SK-N-SH treated with all-trans-retinoic acid at 6 μM for 48 hours (cell line): ENCODE measurements at regions not wholly inside any gene's neighbourhood (a gene's known extent, or its start where the extent isn't known, plus 50 kb on each side); places are given as distances from the start of the nearest gene placed in this dataset.

Experiments
- ATAC-seq: fragments of 200-7000 bp; cut with Tn5 transposase; 3 replicates; pipeline ENCODE4 v1.9.1; 2020; ENCODE audit warnings: mild to moderate bottlenecking, moderate library complexity
- BACH2 ChIP-seq: fragments of 250-450 bp; sonication (Bioruptor Pico); IDR thresholded peaks from 2 replicates; pipeline ENCODE4 v1.9.0; 2021; ENCODE audit warnings: mild to moderate bottlenecking, borderline replicate concordance
- CSDC2 ChIP-seq: fragments of 250-450 bp; sonication (Bioruptor Pico); IDR thresholded peaks from 2 replicates; pipeline ENCODE4 v1.5.0; 2020; ENCODE audit warnings: mild to moderate bottlenecking, moderate library complexity
- ESRRG ChIP-seq: fragments of 250-450 bp; sonication (Bioruptor Pico); IDR thresholded peaks from 2 replicates; pipeline ENCODE4 v1.6.1; 2021; ENCODE audit warnings: mild to moderate bottlenecking
- GLIS3 ChIP-seq: fragments of 250-450 bp; sonication (Bioruptor Pico); IDR thresholded peaks from 2 replicates; pipeline ENCODE4 v1.5.0; 2020; ENCODE audit warnings: mild to moderate bottlenecking, moderate library complexity
- ISL1 ChIP-seq: fragments of 250-450 bp; sonication (Bioruptor Pico); IDR thresholded peaks from 2 replicates; pipeline ENCODE4 v2.1.2; 2022; ENCODE audit warnings: mild to moderate bottlenecking, moderate library complexity
- OSR1 ChIP-seq: fragments of 250-450 bp; sonication (Bioruptor Pico); IDR thresholded peaks from 2 replicates; pipeline ENCODE4 v1.8.0; 2022; ENCODE audit warnings: moderate library complexity, mild to moderate bottlenecking, inconsistent platforms
- PPARA ChIP-seq: fragments of 250-450 bp; sonication (Bioruptor Pico); IDR thresholded peaks from 2 replicates; pipeline ENCODE4 v1.5.0; 2020; ENCODE audit warnings: mild to moderate bottlenecking, borderline replicate concordance
- RARB ChIP-seq: fragments of 250-450 bp; sonication (Bioruptor Pico); IDR thresholded peaks from 2 replicates; pipeline ENCODE4 v1.8.0; 2021; ENCODE audit warnings: mild to moderate bottlenecking, moderate library complexity
- SNAI2 ChIP-seq: fragments of 250-450 bp; sonication (Bioruptor Pico); IDR thresholded peaks from 2 replicates; pipeline ENCODE4 v1.5.0; 2020; ENCODE audit warnings: mild to moderate bottlenecking, moderate library complexity
- TCF4 ChIP-seq: fragments of 250-450 bp; sonication (Bioruptor Pico); IDR thresholded peaks from 2 replicates; pipeline ENCODE4 v1.8.0; 2021; ENCODE audit warnings: mild to moderate bottlenecking, moderate library complexity, borderline replicate concordance
- TOX ChIP-seq: fragments of 250-450 bp; sonication (Bioruptor Pico); IDR thresholded peaks from 2 replicates; pipeline ENCODE4 v1.8.0; 2021; ENCODE audit warnings: mild to moderate bottlenecking, moderate library complexity, borderline replicate concordance
- ZC3H10 ChIP-seq: fragments of 250-450 bp; sonication (Bioruptor Pico); IDR thresholded peaks from 2 replicates; pipeline ENCODE4 v1.5.1; 2021; ENCODE audit warnings: mild to moderate bottlenecking, moderate library complexity
- ZFP3 ChIP-seq: fragments of 250-450 bp; sonication (Bioruptor Pico); IDR thresholded peaks from 2 replicates; pipeline ENCODE4 v1.5.0; 2020; ENCODE audit warnings: mild to moderate bottlenecking, moderate library complexity
- ZFP30 ChIP-seq: fragments of 450-650 bp; formaldehyde crosslinking; IDR thresholded peaks from 2 replicates; pipeline ENCODE4 v1.5.0; 2022; ENCODE audit warnings: mild to moderate bottlenecking, moderate library complexity
- ZNF565 ChIP-seq: fragments of 450-650 bp; formaldehyde crosslinking; conservative IDR thresholded peaks from 2 replicates; pipeline ENCODE4 v1.5.0; 2020; ENCODE audit warnings: low read depth, mild to moderate bottlenecking, moderate library complexity
- ZNF70 ChIP-seq: fragments of 450-650 bp; formaldehyde crosslinking; IDR thresholded peaks from 2 replicates; pipeline ENCODE4 v1.5.0; 2020; ENCODE audit warnings: mild to moderate bottlenecking, moderate library complexity
- ZNF8 ChIP-seq: fragments of 450-650 bp; formaldehyde crosslinking; IDR thresholded peaks from 2 replicates; pipeline ENCODE4 v1.5.0; 2020; ENCODE audit warnings: mild to moderate bottlenecking, moderate library complexity
- TF ChIP-seq, protein P1 (sequence below): fragments of 250-450 bp; sonication (Bioruptor Pico); IDR thresholded peaks from 2 replicates; pipeline ENCODE4 v1.5.1; 2021; ENCODE audit warnings: mild to moderate bottlenecking, moderate library complexity
- TF ChIP-seq, protein P2 (sequence below): fragments of 250-450 bp; sonication (Bioruptor Pico); IDR thresholded peaks from 2 replicates; pipeline ENCODE4 v1.5.0; 2020; ENCODE audit warnings: mild to moderate bottlenecking, moderate library complexity
- TF ChIP-seq, protein P3 (sequence below): fragments of 250-450 bp; sonication (Bioruptor Pico); IDR thresholded peaks from 2 replicates; pipeline ENCODE4 v1.8.0; 2021; ENCODE audit warnings: low read depth, mild to moderate bottlenecking, moderate library complexity, borderline replicate concordance
- TF ChIP-seq, protein P4 (sequence below): fragments of 250-450 bp; sonication (Bioruptor Pico); IDR thresholded peaks from 2 replicates; pipeline ENCODE4 v1.8.0; 2020; ENCODE audit warnings: mild to moderate bottlenecking, moderate library complexity, borderline replicate concordance
- TF ChIP-seq, protein P5 (sequence below): fragments of 250-450 bp; sonication (Bioruptor Pico); IDR thresholded peaks from 2 replicates; pipeline ENCODE4 v1.5.1; 2020; ENCODE audit warnings: low read depth, mild to moderate bottlenecking, moderate library complexity

DNA sequence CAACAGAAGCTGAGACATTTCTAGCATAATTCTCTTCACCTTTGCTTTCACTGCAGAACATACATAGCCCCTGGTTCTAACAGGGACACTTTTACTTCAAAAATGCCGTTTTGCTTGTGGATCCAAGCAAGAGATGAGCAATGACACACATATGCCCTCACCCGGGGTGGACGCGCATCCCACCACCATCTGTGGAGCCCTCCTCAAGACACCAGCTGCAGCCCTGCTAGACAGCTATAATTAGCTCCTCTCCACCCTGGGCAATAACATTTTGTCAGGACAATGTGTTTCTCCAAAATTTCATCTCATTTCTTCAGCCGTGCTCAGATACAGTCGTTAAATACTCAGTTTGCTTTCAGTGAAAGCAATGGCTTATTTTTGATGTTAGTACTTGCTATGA is 368.7 kb upstream of the RAB6C start:
- TF ChIP-seq ZNF565 (no peak), ESRRG (CRISPR knock-in tag) (no peak), ZC3H10 (CRISPR knock-in tag) (no peak), ZNF8 (CRISPR knock-in tag) (no peak)
- ATAC-seq, result no peak

DNA sequence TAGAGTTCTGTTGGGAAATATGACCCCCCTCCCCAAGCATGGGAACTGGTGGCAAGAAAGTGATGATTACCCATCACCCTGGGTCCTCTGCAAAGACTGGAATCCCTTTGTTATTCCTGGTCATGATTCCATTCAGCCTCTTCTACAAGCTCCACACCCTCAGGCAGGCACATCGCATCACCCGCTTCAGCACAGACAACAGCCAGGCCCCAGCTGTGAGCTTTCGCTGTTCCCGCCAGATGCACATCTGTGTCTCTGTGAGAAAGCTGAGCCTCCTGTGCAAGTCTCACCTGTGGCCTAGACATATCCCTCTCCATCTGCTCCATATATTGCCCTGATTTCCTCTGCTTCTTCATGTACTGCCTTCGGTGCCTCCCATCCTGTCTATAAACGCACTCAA is 368.0 kb upstream of the RAB6C start:
- TF ChIP-seq, protein P1, sequence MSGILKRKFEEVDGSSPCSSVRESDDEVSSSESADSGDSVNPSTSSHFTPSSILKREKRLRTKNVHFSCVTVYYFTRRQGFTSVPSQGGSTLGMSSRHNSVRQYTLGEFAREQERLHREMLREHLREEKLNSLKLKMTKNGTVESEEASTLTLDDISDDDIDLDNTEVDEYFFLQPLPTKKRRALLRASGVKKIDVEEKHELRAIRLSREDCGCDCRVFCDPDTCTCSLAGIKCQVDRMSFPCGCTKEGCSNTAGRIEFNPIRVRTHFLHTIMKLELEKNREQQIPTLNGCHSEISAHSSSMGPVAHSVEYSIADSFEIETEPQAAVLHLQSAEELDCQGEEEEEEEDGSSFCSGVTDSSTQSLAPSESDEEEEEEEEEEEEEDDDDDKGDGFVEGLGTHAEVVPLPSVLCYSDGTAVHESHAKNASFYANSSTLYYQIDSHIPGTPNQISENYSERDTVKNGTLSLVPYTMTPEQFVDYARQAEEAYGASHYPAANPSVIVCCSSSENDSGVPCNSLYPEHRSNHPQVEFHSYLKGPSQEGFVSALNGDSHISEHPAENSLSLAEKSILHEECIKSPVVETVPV (CRISPR knock-in tag), result no peak
- TF ChIP-seq GLIS3 (CRISPR knock-in tag) (no peak), PPARA (CRISPR knock-in tag) (no peak), BACH2 (no peak), TOX (CRISPR knock-in tag) (no peak), RARB (no peak), ZFP3 (CRISPR knock-in tag) (no peak), OSR1 (CRISPR knock-in tag) (no peak), ISL1 (no peak), TCF4 (CRISPR knock-in tag) (no peak), ZC3H10 (CRISPR knock-in tag) (no peak), SNAI2 (no peak), ZNF70 (CRISPR knock-in tag) (no peak)
- TF ChIP-seq, protein P2, sequence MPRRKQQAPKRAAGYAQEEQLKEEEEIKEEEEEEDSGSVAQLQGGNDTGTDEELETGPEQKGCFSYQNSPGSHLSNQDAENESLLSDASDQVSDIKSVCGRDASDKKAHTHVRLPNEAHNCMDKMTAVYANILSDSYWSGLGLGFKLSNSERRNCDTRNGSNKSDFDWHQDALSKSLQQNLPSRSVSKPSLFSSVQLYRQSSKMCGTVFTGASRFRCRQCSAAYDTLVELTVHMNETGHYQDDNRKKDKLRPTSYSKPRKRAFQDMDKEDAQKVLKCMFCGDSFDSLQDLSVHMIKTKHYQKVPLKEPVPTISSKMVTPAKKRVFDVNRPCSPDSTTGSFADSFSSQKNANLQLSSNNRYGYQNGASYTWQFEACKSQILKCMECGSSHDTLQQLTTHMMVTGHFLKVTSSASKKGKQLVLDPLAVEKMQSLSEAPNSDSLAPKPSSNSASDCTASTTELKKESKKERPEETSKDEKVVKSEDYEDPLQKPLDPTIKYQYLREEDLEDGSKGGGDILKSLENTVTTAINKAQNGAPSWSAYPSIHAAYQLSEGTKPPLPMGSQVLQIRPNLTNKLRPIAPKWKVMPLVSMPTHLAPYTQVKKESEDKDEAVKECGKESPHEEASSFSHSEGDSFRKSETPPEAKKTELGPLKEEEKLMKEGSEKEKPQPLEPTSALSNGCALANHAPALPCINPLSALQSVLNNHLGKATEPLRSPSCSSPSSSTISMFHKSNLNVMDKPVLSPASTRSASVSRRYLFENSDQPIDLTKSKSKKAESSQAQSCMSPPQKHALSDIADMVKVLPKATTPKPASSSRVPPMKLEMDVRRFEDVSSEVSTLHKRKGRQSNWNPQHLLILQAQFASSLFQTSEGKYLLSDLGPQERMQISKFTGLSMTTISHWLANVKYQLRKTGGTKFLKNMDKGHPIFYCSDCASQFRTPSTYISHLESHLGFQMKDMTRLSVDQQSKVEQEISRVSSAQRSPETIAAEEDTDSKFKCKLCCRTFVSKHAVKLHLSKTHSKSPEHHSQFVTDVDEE (CRISPR knock-in tag), result no peak
- TF ChIP-seq, protein P3, sequence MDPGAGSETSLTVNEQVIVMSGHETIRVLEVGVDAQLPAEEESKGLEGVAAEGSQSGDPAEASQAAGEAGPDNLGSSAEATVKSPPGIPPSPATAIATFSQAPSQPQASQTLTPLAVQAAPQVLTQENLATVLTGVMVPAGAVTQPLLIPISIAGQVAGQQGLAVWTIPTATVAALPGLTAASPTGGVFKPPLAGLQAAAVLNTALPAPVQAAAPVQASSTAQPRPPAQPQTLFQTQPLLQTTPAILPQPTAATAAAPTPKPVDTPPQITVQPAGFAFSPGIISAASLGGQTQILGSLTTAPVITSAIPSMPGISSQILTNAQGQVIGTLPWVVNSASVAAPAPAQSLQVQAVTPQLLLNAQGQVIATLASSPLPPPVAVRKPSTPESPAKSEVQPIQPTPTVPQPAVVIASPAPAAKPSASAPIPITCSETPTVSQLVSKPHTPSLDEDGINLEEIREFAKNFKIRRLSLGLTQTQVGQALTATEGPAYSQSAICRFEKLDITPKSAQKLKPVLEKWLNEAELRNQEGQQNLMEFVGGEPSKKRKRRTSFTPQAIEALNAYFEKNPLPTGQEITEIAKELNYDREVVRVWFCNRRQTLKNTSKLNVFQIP (CRISPR knock-in tag), result no peak
- TF ChIP-seq, protein P4, sequence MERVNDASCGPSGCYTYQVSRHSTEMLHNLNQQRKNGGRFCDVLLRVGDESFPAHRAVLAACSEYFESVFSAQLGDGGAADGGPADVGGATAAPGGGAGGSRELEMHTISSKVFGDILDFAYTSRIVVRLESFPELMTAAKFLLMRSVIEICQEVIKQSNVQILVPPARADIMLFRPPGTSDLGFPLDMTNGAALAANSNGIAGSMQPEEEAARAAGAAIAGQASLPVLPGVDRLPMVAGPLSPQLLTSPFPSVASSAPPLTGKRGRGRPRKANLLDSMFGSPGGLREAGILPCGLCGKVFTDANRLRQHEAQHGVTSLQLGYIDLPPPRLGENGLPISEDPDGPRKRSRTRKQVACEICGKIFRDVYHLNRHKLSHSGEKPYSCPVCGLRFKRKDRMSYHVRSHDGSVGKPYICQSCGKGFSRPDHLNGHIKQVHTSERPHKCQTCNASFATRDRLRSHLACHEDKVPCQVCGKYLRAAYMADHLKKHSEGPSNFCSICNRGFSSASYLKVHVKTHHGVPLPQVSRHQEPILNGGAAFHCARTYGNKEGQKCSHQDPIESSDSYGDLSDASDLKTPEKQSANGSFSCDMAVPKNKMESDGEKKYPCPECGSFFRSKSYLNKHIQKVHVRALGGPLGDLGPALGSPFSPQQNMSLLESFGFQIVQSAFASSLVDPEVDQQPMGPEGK, result no peak
- TF ChIP-seq, protein P5, sequence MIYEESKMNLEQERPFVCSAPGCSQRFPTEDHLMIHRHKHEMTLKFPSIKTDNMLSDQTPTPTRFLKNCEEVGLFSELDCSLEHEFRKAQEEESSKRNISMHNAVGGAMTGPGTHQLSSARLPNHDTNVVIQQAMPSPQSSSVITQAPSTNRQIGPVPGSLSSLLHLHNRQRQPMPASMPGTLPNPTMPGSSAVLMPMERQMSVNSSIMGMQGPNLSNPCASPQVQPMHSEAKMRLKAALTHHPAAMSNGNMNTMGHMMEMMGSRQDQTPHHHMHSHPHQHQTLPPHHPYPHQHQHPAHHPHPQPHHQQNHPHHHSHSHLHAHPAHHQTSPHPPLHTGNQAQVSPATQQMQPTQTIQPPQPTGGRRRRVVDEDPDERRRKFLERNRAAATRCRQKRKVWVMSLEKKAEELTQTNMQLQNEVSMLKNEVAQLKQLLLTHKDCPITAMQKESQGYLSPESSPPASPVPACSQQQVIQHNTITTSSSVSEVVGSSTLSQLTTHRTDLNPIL (CRISPR knock-in tag), result no peak
- no peak for ATAC-seq

DNA sequence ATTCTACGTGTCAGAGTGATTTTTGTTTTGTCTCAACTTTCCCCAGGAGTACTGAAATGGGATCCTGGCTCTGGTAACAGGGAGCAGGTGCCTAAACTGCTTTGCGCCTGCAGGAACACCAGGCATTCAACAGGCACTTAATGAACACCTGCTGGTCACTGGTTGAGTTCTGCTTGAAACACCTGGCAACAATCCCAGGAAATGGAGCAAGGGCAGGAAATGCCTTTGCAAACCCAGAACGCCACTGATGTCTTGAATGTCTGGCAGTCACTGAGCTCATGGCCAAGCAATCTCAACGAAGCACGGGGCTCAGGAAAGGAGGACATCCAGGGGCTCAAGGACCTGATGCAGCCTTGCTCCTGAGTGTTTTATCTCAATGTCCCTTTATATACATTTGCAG is 360.0 kb upstream of the RAB6C start:
- no peak for ATAC-seq
- TF ChIP-seq ZFP3 (CRISPR knock-in tag) (no peak), ZC3H10 (CRISPR knock-in tag) (no peak), SNAI2 (no peak), BACH2 (no peak), ZNF8 (CRISPR knock-in tag) (no peak), CSDC2 (CRISPR knock-in tag) (no peak), TCF4 (CRISPR knock-in tag) (no peak), ZFP30 (no peak), OSR1 (CRISPR knock-in tag) (no peak), ZNF565 (no peak)
- TF ChIP-seq, protein P3 (CRISPR knock-in tag), result no peak
- TF ChIP-seq, protein P2 (CRISPR knock-in tag), result no peak
- TF ChIP-seq, protein P4, result no peak
